CD8-positive, alpha-beta memory T cell (primary cell): ENCODE measurements at regions not wholly inside any gene's neighbourhood (a gene's known extent, or its start where the extent isn't known, plus 50 kb on each side); places are given as distances from the start of the nearest gene placed in this dataset.

Experiments
- CTCF ChIA-PET: fragments of 350-600 bp; sonication (Branson Sonifier 250); formaldehyde crosslinking; loops from one replicate; lab custom pipeline; 2021; ENCODE audit warnings: antibody characterized with exemption; lab: Charles Lee
- POLR2A ChIA-PET: fragments of 350-600 bp; sonication (Branson Sonifier 250); formaldehyde crosslinking; loops from one replicate; lab custom pipeline; 2021; ENCODE audit warnings: antibody characterized with exemption; lab: Charles Lee
- DNase-seq, 5 donors: peaks; one replicate each; pipeline versions ENCODE4 v3.0.0 to v3.0.0-alpha.2; 2020 to 2022; ENCODE audit warnings: mixed read lengths in 1 of 5
- H3K27ac ChIP-seq: one replicate; pipeline ENCODE4 v1.7.0; 2013; ENCODE audit warnings: low read depth, mild to moderate bottlenecking, low read length, moderate library complexity
- H3K27me3 ChIP-seq: 2 replicates; pipeline ENCODE4 v1.7.0; 2013; ENCODE audit warnings: low read length, mild to moderate bottlenecking; ENCODE audit not compliant: insufficient read depth, poor library complexity, severe bottlenecking
- H3K36me3 ChIP-seq: 2 replicates; pipeline ENCODE4 v1.7.0; 2013; ENCODE audit warnings: mild to moderate bottlenecking, low read length, moderate library complexity; ENCODE audit not compliant: insufficient read depth
- H3K4me1 ChIP-seq: 2 replicates; pipeline ENCODE4 v1.7.0; 2013; ENCODE audit warnings: mild to moderate bottlenecking, low read length, moderate library complexity; ENCODE audit not compliant: insufficient read depth
- H3K4me3 ChIP-seq: 2 replicates; pipeline ENCODE4 v1.7.0; 2013; ENCODE audit warnings: mild to moderate bottlenecking, low read length
- H3K9me3 ChIP-seq: 2 replicates; pipeline ENCODE4 v1.7.0; 2013; ENCODE audit warnings: mild to moderate bottlenecking, low read length
- H3K27ac Mint-ChIP-seq, 8 donors: one replicate each; pipeline ENCODE4 v1.8.0; 2020 to 2021; ENCODE audit warnings: mixed read lengths in 8 of 8, mild to moderate bottlenecking in 6 of 8, inconsistent platforms in 3 of 8, moderate library complexity in 3 of 8
- H3K27me3 Mint-ChIP-seq, 2 donors: one replicate each; pipeline ENCODE4 v1.8.0; 2020 to 2021; ENCODE audit warnings: mixed read lengths in 2 of 2, mild to moderate bottlenecking in 1 of 2, moderate library complexity in 1 of 2
- H3K36me3 Mint-ChIP-seq, 3 donors: one replicate each; pipeline ENCODE4 v1.8.0; 2020 to 2021; ENCODE audit warnings: mixed read lengths in 3 of 3, inconsistent platforms in 1 of 3, mild to moderate bottlenecking in 1 of 3
- H3K4me1 Mint-ChIP-seq, 3 donors: one replicate each; pipeline ENCODE4 v1.8.0; 2020 to 2021; ENCODE audit warnings: mixed read lengths in 3 of 3, inconsistent platforms in 1 of 3, mild to moderate bottlenecking in 1 of 3
- H3K4me3 Mint-ChIP-seq, 7 donors: one replicate each; pipeline ENCODE4 v1.8.0; 2020 to 2021; ENCODE audit warnings: mixed read lengths in 7 of 7, mild to moderate bottlenecking in 6 of 7, moderate library complexity in 4 of 7, inconsistent platforms in 2 of 7
- H3K9me3 Mint-ChIP-seq, 5 donors: one replicate each; pipeline ENCODE4 v1.8.0; 2020 to 2022; ENCODE audit warnings: mixed read lengths in 5 of 5, mild to moderate bottlenecking in 3 of 5, moderate library complexity in 2 of 5, inconsistent platforms in 1 of 5

- ChIA-PET POLR2A (no interaction called here), CTCF (no interaction called here)
- no peaks in the 10 kb centered on the region for H3K4me1 ChIP-seq
- Mint-ChIP-seq H3K27ac (no peak overlapping the region), H3K27me3 (no peaks in the 10 kb centered on the region), H3K4me1 (no peaks in the 10 kb centered on the region), H3K9me3 (peaks cover 0 to 17% (median 5%) of the 10 kb centered on the region in 5 donors), H3K36me3 (no peaks in the 10 kb centered on the region), H3K4me3 (no peak overlapping the region)
- no peaks in the 10 kb centered on the region for H3K27me3 ChIP-seq
- no peak overlapping the region for H3K4me3 ChIP-seq
- DNase-seq = no peak
- H3K36me3 ChIP-seq = no peaks in the 10 kb centered on the region
- H3K27ac ChIP-seq = no peak overlapping the region
- H3K9me3 ChIP-seq = no peaks in the 10 kb centered on the region
These were observed 457.5 kb downstream of the TOX3 start for GRCh38 chr16:52089476-52089875.

DNA sequence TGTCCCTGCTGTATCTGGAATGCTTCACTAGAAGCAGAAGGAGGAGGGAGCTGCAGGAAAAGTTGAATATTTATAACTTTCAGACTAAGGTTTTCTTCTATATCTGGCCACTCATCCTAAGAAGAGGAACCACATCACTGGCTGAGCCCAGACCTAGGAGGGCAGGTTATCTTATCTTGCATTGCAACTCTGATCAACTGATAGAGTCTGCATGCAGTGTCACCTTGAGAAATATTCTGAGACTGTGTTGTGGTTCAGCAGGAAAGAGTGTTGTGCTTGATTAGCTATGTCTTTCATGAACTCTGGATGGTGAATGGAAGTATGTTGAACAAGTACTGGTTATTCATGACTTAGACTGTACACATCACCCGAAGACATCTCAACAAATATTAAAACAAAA, 460.0 kb downstream of the TOX3 start:
- Histone ChIP-seq H3K4me3 (no peak overlapping the region), H3K4me1 (no peaks in the 10 kb centered on the region), H3K9me3 (no peaks in the 10 kb centered on the region), H3K27ac (no peak overlapping the region), H3K36me3 (no peaks in the 10 kb centered on the region), H3K27me3 (no peaks in the 10 kb centered on the region)
- no peak overlapping the region for H3K4me3 Mint-ChIP-seq
- no peaks in the 10 kb centered on the region for H3K36me3 Mint-ChIP-seq
- H3K27me3 Mint-ChIP-seq = no peaks in the 10 kb centered on the region
- H3K9me3 Mint-ChIP-seq = peaks cover 0 to 21% (median 9%) of the 10 kb centered on the region in 5 donors
- no peak for DNase-seq
- H3K27ac Mint-ChIP-seq = no peak overlapping the region
- POLR2A ChIA-PET = no interaction called here
- CTCF ChIA-PET = no interaction called here
- no peaks in the 10 kb centered on the region for H3K4me1 Mint-ChIP-seq

GRCh38 chr16:52078716-52079655, 468.0 kb downstream of the TOX3 start:
- ChIA-PET POLR2A (no interaction called here), CTCF (no interaction called here)
- Mint-ChIP-seq H3K36me3 (no peaks in the 10 kb centered on the region), H3K4me1 (no peaks in the 10 kb centered on the region), H3K9me3 (peaks cover 0 to 7% (median 5%) of the 10 kb centered on the region in 5 donors), H3K4me3 (no peak overlapping the region), H3K27me3 (no peaks in the 10 kb centered on the region), H3K27ac (peak overlapping the region in 2 of 8 donors; percentile 47 to 51)
- no peak for DNase-seq
- Histone ChIP-seq H3K27me3 (no peaks in the 10 kb centered on the region), H3K36me3 (no peaks in the 10 kb centered on the region), H3K4me3 (no peak overlapping the region), H3K9me3 (no peaks in the 10 kb centered on the region), H3K4me1 (no peaks in the 10 kb centered on the region), H3K27ac (no peak overlapping the region)

DNA sequence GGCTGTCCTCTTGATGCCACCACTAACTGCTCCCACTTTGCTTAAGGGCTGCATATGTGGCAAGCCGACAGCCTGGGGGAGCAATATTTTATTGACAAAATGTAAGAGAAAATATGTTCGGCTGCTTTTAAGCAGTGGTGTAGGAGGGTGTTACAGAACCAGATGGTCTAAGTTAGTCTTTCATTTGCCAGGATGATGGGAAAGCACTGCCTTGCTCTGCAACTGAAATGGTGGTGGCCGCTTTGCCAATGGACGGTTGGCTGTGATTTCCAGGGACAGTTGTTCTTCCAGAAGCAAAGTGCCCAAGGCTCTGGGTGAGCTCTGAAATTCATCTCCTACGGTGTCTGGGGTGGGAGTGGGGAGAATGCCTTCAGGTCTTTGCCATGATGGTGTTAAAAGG, 469.3 kb downstream of the TOX3 start:
- Mint-ChIP-seq H3K36me3 (no peaks in the 10 kb centered on the region), H3K4me3 (no peak overlapping the region), H3K27me3 (no peaks in the 10 kb centered on the region), H3K4me1 (no peaks in the 10 kb centered on the region), H3K9me3 (peaks cover 0 to 10% (median 4%) of the 10 kb centered on the region in 5 donors), H3K27ac (no peak overlapping the region)
- Histone ChIP-seq H3K9me3 (no peaks in the 10 kb centered on the region), H3K27ac (no peak overlapping the region), H3K4me3 (no peak overlapping the region), H3K36me3 (no peaks in the 10 kb centered on the region), H3K27me3 (no peaks in the 10 kb centered on the region), H3K4me1 (no peaks in the 10 kb centered on the region)
- DNase-seq = no peak
- ChIA-PET CTCF (no interaction called here), POLR2A (no interaction called here)

GRCh38 chr16:52076801-52077201, 470.1 kb downstream of the TOX3 start:
- no peaks in the 10 kb centered on the region for H3K27me3 ChIP-seq
- H3K36me3 Mint-ChIP-seq = no peaks in the 10 kb centered on the region
- no peak overlapping the region for H3K4me3 Mint-ChIP-seq
- H3K27ac Mint-ChIP-seq = no peak overlapping the region
- H3K4me1 ChIP-seq = no peaks in the 10 kb centered on the region
- POLR2A ChIA-PET = no interaction called here
- CTCF ChIA-PET = no interaction called here
- H3K9me3 ChIP-seq = no peaks in the 10 kb centered on the region
- DNase-seq = no peak
- no peaks in the 10 kb centered on the region for H3K36me3 ChIP-seq
- no peaks in the 10 kb centered on the region for H3K4me1 Mint-ChIP-seq
- no peak overlapping the region for H3K27ac ChIP-seq
- peaks cover 0 to 10% (median 4%) of the 10 kb centered on the region in 5 donors for H3K9me3 Mint-ChIP-seq
- H3K4me3 ChIP-seq = no peak overlapping the region
- no peaks in the 10 kb centered on the region for H3K27me3 Mint-ChIP-seq

DNA sequence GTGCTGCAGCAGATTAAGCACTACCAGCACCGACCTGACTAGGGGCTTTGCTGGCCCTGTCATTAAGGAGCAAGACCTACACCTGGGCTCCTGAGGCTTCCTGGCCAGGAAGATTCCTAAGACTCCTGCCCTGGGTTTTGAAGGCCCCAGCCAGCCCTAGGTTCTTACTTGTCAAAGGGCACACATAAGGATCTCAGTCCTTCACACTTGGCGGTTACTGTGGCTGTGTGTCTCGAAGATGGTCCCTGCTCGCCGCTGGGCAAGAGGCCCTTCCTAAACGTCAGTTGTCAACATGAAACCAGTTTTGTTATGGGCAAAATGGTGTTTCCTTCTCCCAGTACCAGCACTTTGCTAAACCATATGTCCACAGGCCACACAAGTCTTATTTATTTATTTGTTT, 470.6 kb downstream of the TOX3 start:
- H3K9me3 Mint-ChIP-seq = peaks cover 0 to 10% (median 4%) of the 10 kb centered on the region in 5 donors
- H3K27me3 Mint-ChIP-seq = no peaks in the 10 kb centered on the region

DNA sequence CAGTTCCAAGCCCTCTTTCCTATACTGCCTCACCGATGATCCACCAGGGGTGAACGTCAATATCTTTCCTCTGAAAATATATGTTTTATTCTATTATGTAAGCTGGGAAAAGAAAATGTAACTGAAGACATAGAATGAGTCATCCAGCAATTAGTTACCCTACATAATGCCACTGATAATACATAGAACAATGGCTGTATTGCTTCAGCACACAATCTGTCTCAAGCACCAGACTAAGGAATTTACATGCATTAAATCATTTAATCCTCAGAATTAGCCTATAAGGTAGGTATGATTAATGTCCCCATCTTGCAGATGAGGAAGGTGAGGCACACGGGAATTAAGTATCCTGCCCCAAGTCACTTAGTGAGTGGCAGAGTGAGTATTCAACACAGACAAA, 472.8 kb downstream of the TOX3 start:
- Mint-ChIP-seq H3K36me3 (no peaks in the 10 kb centered on the region), H3K27ac (no peak overlapping the region), H3K27me3 (no peaks in the 10 kb centered on the region), H3K4me3 (no peak overlapping the region), H3K9me3 (peaks cover 0 to 6% (median 2%) of the 10 kb centered on the region in 5 donors), H3K4me1 (no peaks in the 10 kb centered on the region)
- Histone ChIP-seq H3K9me3 (no peaks in the 10 kb centered on the region), H3K36me3 (no peaks in the 10 kb centered on the region), H3K27ac (no peak overlapping the region), H3K4me1 (no peaks in the 10 kb centered on the region), H3K27me3 (no peaks in the 10 kb centered on the region), H3K4me3 (no peak overlapping the region)
- CTCF ChIA-PET = no interaction called here
- POLR2A ChIA-PET = no interaction called here
- DNase-seq = no peak

More for the DNA sequence above, 470.6 kb downstream of the TOX3 start:
- Mint-ChIP-seq H3K4me1 (no peaks in the 10 kb centered on the region), H3K27ac (no peak overlapping the region), H3K36me3 (no peaks in the 10 kb centered on the region), H3K4me3 (no peak overlapping the region)
- POLR2A ChIA-PET = no interaction called here
- H3K27me3 ChIP-seq = no peaks in the 10 kb centered on the region
- H3K36me3 ChIP-seq = no peaks in the 10 kb centered on the region
- H3K27ac ChIP-seq = no peak overlapping the region
- no peak overlapping the region for H3K4me3 ChIP-seq
- H3K9me3 ChIP-seq = no peaks in the 10 kb centered on the region
- CTCF ChIA-PET = no interaction called here
- DNase-seq = no peak
- H3K4me1 ChIP-seq = no peaks in the 10 kb centered on the region

DNA sequence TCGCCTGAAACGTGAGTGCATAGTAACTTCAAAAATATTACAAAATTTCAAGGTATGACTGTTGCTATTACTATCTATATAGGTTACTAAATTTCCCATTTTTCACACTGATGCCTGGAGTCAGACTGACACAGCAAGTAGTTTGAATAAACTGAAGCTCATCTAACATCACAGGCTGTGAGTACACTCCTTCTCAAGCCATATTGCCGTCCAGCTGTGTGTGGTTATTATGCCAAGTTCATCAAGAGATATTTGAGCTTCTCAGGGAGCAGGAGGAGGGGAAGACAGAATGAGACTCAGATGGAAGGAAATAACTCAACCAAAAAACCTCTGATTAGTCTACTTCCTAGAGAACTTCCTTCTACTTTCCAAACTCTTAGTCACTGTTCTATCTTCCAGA, 473.9 kb downstream of the TOX3 start:
- H3K9me3 Mint-ChIP-seq = peaks cover 0 to 6% (median 0%) of the 10 kb centered on the region in 5 donors
- no peaks in the 10 kb centered on the region for H3K36me3 Mint-ChIP-seq
- Histone ChIP-seq H3K9me3 (no peaks in the 10 kb centered on the region), H3K4me3 (no peak overlapping the region), H3K27ac (no peak overlapping the region), H3K27me3 (no peaks in the 10 kb centered on the region), H3K36me3 (no peaks in the 10 kb centered on the region), H3K4me1 (no peaks in the 10 kb centered on the region)
- no peak overlapping the region for H3K4me3 Mint-ChIP-seq
- no peak for DNase-seq
- CTCF ChIA-PET = no interaction called here
- no peak overlapping the region for H3K27ac Mint-ChIP-seq
- no peaks in the 10 kb centered on the region for H3K4me1 Mint-ChIP-seq
- POLR2A ChIA-PET = no interaction called here
- H3K27me3 Mint-ChIP-seq = no peaks in the 10 kb centered on the region
